ENCODE measurements at regions not wholly inside any gene's neighbourhood (a gene's known extent, or its start where the extent isn't known, plus 50 kb on each side); places are given as distances from the start of the nearest gene placed in this dataset.

DNA sequence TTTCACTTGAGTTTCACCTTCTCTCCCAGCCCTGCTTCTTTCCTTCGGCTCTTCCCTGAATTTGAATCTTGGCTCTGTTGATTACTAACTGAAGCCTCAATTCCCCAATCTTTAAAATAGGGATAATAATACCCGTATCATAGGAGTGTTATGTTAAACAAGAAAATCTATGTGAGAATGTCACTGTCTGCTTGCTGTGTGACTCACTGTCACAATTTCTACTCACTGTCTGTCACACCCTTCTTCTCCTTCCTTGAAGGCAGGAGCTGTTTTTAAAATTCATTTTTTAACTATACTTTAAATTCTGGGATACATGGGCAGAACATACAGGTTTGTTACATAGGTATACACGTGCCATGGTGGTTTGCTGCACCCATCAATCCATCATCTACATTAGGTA, 141.6 kb upstream of the CXCR4 start:
- DNase-seq = no peak

DNA sequence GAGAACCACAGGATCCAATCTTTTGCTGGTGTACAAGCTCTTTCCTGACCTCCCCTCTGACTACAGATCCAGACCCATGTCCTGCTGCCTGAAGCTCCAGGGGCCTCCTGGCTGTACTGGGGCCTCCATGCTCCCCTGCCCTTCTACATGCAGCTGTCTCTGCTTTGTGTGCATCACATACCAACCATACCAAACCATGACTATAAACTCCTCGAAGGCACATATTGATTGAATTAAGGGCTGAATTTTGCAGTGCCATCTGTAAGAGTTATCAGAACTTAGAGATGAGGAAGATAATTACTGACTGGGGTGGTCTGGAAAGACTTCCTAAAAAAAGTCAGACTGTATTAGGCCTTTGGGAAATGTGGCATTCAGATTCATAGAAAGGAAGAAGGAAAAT, 139.9 kb upstream of the CXCR4 start:
- DNase-seq = no peak

DNA sequence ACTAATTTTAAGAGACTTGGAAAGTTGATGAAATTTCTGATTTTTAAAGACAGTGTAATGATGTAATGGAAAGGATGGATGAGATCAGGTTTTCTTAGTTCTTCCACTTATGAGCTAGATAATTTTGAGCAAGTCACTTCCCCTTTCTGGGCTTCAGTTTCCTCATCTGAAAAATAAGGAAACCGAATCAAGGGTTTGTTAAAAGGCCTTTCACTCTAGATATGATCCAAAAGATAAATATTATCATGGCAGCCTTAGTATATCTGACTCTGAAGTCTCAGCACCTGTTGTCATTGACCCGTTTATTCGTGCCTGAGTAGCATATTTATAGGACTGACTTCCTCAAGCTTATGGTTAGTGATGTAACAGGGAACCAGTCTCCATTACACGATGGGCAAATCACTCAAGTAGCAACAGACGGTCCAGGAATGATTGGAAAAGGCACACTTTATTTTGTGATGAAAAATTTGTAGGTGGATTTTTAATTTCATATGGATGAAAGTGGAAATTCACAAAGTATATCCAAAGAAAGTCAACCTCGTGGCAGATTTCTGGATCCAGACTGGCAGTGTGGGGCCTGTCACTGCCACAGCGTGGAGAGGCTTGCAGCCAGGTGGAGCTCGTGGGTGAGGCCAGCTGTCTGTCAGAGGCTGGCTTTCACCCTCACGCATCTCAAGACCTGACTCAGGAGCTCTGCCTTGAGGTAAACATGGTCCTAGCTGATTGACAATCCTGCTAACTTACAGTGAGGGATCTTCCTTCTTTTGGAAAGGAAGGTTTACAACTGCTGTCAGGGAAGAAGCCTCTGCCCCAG, 137.9 kb upstream of the CXCR4 start:
- DNase-seq = no peak

DNA sequence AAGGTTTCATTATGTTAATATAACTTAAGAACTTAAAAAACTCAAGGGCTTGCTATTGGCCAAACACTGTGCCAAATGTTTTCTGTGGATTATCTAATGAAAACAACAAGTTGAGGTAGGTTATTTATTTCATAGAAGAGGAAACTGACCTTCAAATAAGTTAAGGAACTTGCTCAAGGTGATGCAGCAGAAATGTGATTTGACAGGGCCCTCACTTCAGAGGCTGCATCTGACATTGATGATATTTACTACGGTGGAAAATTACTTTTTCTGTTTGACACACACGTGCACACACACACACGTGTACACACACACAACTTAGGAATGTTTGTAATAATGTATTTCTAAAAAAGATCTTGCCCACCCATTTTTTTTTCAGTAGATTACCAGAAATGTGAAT, 137.2 kb upstream of the CXCR4 start:
- DNase-seq = no peak

DNA sequence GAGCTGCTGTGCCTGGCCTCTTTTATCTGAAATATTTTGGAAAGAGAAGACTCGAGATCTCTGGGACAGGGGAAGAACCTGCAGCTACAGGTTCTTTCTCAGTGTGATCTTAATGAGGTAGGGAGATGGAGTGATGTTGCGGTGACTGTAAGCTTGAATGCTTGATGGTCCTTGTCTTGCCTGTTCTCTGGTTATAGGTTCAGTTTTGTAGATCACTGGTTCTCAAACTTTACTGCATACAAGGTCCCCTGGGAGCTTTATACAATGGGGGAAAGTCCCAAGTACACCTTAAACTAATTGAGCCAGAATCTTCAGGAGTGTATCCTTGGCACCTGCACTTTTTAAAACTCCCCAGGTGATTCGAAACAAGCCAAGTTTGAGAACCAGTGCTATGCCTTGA, 136.7 kb upstream of the CXCR4 start:
- no peak for DNase-seq

DNA sequence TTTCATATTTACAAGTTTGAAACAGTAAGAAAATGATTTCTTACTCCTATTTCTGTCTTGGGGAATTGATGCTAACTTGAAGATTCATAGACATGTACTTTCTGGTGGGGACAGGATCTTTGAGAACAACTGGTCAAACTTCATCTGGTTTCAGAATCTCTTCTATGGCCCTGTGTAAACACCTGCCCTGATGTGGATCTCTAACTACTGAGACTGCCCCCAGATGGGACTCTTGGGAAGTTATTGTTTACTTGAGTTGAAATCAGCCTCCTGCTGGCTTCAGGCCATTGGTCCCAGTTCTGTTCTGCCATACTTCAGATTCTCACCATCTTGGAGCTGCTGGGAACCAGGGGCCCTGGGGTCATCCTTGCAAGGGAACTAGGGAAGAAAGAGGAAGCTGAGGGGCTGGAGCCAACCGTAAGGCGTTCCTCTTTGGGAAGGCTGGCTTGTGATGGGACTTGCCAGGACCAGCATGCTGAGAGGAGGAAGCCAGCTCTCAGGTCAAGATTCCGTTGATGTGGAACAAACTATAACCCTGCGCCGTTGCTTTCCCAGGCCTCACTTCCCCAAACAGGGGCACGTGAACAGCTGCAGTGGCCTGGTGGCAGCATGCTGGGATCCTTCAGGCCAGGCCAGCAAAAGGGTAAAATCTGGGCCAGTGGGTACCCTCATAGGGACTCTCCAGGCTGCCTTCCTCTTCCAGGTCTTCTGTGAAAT, 135.5 kb upstream of the CXCR4 start:
- no peak for DNase-seq

DNA sequence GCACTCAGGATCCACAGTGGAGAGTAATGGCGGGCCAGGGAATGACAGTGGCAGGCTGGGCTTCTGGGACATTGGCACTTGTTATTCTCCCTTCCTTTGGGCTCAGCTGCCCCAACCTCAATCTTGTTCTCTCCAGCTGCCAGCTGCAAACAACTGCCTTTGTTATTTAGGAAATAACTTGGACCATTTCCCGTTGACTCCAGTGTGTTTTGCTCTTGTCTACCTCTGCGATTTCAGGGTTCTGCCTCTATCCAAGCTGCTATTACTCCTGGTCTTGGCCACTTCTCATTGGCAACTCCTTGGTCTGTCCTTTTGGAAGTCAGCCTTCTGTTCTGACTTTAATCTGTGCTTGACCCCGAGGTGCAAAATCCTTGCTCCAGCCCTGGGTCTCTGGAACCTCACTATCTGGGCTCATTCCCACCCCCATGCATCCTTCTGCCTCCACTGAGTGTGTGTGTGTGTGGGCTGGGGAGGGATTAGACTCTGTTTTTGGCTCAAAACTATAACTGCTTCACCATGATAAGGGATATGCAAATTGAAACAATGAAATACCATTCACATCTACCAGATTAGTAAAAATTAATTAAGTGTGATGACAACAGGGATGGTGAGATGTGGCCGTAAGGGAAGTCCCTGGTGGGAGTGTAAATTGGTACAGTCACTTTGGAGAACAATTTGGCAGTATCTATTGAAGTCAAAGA, 134.1 kb upstream of the CXCR4 start:
- DNase-seq = no peak

DNA sequence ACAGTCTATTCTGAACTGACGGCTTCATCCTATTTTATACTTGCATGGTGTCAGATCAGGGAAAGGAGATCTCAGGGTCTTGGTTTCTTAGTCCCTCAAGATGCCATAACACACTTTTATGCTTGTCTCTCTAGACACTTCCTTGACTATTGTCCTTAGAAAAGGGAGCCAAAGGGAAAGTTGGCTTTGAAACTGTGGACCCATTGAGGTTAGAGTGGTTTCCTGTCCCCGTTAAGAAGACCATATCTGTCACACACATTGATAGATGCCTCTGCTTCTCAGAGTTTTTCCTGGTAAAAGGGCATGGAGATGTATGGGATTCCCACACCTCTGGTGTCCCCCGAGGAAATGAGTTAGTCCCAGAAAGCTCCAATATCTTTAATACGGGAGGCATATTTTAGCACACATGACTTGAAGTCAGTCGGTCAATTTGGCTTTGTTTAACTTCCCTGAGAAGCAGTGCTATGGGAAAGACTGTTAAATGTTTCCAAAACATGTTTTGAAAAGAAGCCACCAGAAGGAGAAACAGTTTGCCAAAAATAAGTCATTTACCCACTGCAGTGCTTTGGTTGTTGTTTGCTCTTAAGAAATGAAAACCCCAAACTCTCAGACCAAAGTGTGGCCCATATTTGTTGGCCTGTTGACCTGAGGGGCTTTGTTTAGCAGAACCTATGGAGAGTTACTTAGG, 133.4 kb upstream of the CXCR4 start:
- DNase-seq = no peak

DNA sequence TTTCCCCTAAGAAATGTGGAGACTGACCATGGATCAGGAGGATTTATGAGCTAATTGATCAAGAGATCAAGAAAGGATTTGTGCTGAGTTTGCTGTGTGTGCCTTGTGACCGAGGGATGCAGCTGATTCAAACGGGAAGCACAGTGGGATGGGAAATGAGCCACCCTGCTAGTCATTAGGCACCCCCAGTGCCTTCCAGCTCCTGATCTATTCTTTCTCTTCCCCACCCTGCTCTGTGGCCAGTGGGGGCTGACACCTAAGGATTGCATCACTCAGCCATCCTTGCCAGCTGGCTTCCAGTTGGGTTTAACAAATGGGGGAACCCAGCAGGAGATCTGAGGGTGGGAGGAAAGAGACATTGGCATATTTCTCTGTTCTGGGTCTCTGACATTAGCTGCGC, 132.2 kb upstream of the CXCR4 start:
- DNase-seq = no peak

DNA sequence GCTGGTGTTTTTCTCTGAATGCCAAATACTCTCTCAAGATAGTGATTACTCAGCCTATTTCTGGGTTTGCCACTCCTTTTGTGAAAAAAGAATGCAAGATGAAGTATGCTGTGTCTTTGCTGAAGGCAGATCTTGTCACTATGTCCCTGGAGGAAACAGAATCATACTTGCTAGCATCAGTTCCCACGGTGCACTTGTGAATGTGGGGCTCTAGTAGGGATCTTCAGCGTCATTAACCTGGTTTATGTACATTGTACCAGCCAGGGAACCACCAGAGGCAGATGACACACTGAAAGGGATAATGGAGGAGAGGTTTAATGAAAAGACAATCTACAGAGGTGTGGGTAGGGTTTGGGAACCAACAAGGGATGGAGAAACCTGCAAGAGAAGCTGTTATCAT, 131.0 kb upstream of the CXCR4 start:
- no peak for DNase-seq

DNA sequence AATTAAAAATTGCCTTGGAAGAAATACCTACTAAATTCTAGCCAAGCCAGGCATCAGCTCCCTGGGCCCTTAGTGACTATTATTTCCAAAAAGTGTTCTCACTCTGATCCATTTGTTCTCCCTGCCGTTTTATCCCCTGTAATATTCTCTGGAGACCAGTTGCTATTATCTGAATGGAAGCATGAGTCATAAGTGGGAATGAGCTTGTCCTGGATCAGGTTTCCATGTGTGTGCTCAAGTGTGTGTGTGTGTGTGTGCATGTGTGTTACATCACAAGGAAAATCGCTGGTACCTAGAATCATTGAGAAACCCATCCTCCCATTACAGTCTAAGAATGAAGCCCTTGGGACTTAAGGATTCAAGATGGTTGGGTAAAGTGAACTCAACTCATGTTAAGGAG, 130.3 kb upstream of the CXCR4 start:
- peak; percentile 53 for DNase-seq

DNA sequence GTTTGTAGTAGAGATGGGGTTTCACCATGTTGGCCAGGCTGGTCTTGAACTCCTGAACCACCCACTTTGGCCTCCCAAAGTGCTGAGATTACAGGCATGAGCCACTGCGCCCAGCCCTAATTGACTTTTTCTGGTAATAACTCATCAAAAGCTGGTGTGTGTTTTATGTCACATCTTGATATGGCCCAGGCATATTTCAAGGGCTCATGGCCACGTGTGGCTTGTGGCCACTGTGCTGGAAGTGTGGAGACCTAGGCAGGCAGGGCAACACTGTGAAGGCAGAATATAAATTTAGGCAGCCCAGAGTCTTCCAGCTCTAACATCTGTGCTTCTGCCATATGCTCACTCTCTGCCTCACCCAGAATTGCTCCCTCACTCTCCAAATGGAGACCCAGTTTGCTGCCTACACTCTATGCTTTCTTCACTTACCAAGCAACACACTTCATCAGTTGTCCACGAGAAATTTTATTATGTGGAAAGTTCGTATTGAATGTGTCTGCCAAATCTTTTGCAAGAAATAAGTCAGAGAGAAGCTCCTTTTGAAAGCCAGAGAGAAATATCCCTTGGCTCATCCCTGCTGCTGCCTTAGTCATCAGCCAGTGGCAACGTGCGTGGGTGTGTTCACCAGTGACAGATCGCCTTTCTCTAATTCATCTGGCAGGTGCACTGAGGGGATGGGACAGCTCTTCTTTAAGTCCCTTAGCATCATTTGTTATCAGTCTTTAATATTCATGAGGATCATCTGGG, 129.4 kb upstream of the CXCR4 start:
- DNase-seq = no peak

DNA sequence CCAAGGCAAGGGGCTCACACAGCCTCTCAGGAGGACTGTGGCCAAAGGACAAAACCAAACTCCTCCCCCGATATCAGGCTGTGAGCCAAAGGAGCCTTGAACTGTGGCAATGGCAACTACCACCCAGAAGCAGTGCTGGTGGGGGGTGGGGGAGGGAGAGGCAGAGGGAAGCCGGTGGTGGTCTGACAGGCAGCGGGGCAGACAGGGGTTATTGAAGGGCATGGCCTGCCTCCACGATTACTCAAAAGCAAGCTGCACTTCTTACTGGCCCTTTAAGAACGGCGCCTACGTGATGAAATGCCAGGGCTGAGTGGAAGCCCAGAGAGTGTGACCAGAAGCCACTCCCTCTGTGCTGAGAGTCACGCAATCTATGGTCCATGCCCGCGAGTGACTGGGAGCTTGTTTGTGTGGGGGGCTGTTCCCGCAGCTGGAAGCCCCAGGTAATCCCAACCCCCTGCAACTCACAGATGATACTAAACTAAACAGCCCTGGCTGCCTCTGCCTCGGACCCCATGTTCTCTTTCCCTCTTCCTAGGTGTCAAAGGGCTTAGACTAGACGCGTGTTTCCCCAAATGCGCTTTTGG, 128.2 kb upstream of the CXCR4 start:
- no peak for DNase-seq

DNA sequence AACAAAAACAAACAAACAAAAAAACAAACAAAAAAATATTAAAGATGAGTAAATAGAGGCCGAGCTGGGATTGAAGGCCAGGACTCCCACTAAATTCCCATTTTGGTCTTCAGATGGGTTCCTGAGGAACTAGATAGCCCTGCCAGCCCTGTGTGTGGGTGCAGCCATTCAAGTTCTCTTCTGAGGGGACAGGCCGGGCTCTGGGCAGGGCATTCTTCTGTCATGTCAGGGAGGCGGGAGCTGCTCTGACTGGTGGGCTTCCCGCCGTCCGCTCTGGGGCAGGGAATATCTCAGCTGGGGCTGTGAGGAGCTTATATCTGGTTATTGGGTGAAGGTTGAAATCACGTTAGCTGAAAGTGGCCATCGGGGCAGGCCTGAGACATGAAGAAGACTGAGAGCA, 127.3 kb upstream of the CXCR4 start:
- DNase-seq = no peak

DNA sequence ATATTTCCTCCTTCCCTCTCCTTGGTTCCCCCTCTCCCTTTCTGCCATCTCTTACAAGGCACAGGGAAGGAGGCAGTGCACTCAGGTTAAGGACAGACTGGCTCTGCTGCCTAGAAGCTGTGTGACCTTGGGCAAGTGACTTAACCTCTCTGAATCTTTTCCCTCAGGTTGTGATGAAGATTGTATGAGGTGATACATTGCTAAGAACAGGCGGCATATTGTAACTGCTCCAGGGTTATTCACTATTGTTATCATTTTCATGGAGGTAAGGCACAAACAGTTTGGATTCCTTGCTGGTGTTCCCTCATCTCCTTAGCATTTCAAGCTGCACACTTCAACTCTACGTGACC, 126.6 kb upstream of the CXCR4 start:
- DNase-seq = no peak

DNA sequence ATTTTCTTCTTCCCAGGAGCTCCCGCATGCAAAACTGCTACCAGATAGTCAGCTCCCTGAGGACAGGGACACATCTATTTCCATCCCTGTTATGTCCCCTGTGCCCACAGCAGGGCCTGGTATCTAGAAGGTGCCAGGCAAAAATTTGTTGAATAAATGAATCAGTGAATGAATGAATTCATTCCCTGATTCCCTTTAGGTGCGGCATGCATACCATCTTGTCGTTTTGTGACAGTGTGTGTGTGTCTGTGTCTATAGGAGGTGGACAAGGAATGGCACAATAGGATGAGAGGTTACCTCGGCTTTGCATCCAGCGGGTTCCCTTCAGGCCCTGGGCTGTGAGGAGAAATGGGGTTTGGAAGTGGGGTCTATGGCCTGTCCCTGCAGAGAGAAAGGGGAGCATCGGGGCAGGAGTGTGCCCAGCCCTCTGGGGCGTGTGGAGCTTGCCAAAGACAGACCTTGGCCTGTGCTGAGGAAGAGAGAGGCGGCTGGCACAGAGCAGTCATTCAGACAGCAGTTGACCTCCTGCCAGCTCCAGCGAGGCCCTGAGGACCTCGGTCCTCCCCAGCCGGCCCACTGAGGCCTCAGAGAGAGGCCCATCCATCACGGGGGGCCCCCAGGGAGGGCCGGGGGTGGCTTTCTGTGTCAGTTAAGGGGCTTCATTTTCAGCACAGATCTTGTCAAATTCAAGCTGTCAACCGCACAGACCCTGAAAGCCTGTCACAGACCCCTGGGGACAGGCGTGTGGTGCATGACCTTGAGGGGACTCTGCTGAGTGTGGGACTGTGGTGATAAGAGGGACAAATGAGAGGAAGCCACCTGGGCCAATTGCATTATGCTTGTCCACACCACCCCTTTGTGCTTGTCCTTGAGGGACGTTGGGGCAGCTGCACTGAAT, 125.9 kb upstream of the CXCR4 start:
- no peak for DNase-seq

DNA sequence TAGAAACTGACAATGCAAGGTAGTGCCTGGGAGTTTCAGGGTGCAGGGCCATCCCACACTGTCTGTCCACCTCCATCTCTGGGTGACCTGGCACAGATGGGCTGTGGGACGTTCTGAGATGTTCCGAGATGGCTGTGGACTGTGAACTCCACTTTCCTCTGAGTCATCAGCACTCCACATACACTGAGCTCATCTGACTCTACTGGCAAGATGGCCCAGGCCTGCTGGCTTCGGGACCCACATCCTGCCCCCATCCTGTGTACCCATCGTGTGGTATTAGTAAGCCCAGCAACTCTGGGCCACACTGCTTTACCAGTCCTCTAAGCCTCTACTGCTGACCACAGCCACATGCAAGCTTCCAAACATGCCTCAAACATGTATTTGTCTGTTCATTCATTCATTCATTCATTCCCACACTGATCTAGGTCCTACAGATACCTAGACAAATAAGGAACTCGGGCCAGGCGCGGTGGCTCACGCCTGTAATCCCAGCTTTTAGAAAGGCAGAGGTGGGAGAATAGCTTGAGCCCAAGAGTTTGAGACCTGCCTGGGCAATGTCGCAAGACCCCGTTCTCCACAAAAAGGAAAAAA, 124.8 kb upstream of the CXCR4 start:
- DNase-seq = no peak

DNA sequence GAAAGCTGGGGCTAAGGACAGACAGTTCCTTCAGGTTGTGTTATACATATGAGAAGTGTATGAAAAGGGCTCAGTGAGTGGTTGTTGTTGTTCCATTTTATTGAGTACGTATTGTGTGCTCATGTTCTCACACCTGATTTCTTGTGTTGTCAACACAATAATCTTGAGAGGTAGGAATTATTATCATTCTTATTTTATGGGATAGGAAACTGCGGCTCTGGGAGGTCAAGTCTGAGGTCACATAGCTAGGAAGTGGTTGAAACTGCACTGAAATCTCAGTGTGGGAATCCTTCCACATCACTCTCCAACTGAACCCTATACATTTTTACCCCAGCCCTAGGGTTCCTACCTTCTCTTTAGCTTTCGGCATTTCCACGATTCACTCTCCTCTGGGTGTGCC, 124.2 kb upstream of the CXCR4 start:
- no peak for DNase-seq

DNA sequence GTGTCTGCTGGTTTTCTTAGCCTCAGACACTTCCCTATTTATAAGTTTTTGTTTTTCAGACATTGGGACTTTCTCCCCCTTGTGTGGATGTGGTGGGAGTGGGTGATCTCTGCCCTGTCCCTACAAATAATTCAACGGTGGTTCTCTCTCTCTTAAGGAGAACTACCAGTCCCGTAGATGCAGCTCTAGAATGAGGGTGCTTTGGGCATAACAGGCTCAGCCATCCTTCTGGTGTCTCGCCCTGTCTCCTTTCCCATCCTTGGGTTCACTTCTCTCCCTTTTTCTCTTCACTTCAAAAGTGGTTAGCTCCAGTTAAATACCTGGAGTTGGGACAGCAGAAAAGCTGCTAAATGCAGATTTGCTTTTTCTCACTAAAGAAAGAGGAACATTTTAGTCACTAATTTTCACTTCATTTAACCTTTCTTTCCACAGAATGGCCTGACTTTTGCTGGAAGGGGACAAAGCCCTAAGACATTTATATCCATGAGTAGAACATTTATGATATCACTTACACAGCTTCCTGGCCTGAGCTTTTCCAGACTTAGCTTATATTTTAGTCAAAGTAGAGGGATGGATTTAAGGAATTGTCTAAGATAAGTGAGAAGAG, 121.2 kb upstream of the CXCR4 start:
- DNase-seq = no peak

DNA sequence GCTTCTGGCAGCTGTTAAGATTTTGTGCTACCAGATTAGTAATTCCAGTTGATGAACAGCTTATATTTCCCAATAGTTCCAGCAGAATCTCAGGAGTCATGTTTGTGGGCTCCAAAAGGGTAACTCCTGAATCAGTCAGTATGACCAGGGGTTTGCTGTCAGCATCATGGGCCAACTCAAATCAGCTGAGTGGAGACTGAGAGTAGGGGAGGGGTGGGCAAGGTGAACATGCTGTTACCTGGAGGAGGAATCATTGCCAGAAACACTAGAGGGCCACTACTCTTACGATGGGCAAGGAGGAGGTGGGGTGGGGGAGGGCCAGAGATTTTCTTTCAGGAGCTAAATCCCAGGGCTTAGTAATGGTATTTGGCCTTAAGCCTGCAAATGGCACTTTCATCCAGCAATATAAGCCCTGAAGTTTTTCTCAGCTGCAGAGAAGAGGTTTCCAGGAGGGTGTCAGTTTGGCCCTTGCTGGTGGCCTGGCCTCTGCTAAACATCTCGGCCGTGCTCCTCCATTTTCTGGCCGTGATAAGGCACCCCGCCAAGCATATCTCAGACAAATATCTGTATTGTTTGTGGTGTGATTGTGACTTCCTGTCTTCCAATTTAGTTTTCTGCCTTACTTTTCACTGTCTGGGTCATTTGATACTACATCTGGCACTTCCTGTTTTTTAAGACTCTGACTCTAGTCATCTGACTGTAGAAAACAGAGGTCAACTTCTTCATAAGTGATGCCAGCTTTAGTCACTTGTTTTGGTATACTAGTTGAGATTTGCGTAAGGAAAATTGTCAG, 120.5 kb upstream of the CXCR4 start:
- DNase-seq = no peak

Data from NCI-H748 treated with DMSO at 0.1 percent for 48 hours (cell line).